ENCODE measurements at regions not wholly inside any gene's neighbourhood (a gene's known extent, or its start where the extent isn't known, plus 50 kb on each side); places are given as distances from the start of the nearest gene placed in this dataset.
A peak's percentile ranks its signal among the peaks of the same experiment; 100 is the strongest.
"Not testable (repeated sequence)": the region's sequence is repeated elsewhere in the genome, so short reads cannot be mapped to it uniquely, and the experiment has no call there.

- H3K4me1 Mint-ChIP-seq (ENCODE audit: low read depth) = no peaks in the 10 kb centered on the region
Observed at GRCh38 chr15:62250978-62251377, 85.9 kb upstream of the C2CD4B start.

GRCh38 chr15:62253294-62253693, 88.2 kb upstream of the C2CD4B start:
- no peaks in the 10 kb centered on the region for H3K9me3 Mint-ChIP-seq

More at GRCh38 chr15:62250978-62251377, 85.9 kb upstream of the C2CD4B start:
- ChIA-PET CTCF (no interaction called here), POLR2A (no interaction called here)
- H3K36me3 Mint-ChIP-seq = no peaks in the 10 kb centered on the region
- H3K4me3 Mint-ChIP-seq = no peak overlapping the region
- no peaks in the 10 kb centered on the region for H3K9me3 Mint-ChIP-seq
- H3K27ac Mint-ChIP-seq = no peak overlapping the region
- H3K27me3 Mint-ChIP-seq = peaks cover 9% of the 10 kb centered on the region
- DNase-seq = no peak
- intact Hi-C loops (cut with micrococcal nuclease) = no loop called here

GRCh38 chr15:62254137-62254934, 89.3 kb upstream of the C2CD4B start:
- no peak overlapping the region for H3K27ac Mint-ChIP-seq
- CTCF ChIA-PET = interaction anchor here (0.6 to 2.6 kb wide), 30 partner anchors 10 to 419 kb away, joined by 3 to 25 read pairs (median 4); partner anchors contain the start of gene C2CD4B
- intact Hi-C loops (cut with micrococcal nuclease) = loop anchor here (2.0 kb wide), 1 partner anchor 130 kb away; no protein-coding TSS in a partner anchor
- no peaks in the 10 kb centered on the region for H3K36me3 Mint-ChIP-seq
- DNase-seq = peak; percentile 79
- no peaks in the 10 kb centered on the region for H3K4me1 Mint-ChIP-seq (ENCODE audit: low read depth)
- POLR2A ChIA-PET = no interaction called here
- no peaks in the 10 kb centered on the region for H3K9me3 Mint-ChIP-seq
- no peak overlapping the region for H3K4me3 Mint-ChIP-seq
- H3K27me3 Mint-ChIP-seq = peaks cover 7% of the 10 kb centered on the region

More at GRCh38 chr15:62253294-62253693, 88.2 kb upstream of the C2CD4B start:
- peaks cover 7% of the 10 kb centered on the region for H3K27me3 Mint-ChIP-seq
- no peaks in the 10 kb centered on the region for H3K4me1 Mint-ChIP-seq (ENCODE audit: low read depth)
- no peaks in the 10 kb centered on the region for H3K36me3 Mint-ChIP-seq
- no peak overlapping the region for H3K4me3 Mint-ChIP-seq
- ChIA-PET CTCF (interaction anchor here (0.7 to 2.6 kb wide), 19 partner anchors 9 to 191 kb away, joined by 3 to 25 read pairs (median 5); partner anchors contain the start of gene C2CD4B), POLR2A (no interaction called here)
- no peak overlapping the region for H3K27ac Mint-ChIP-seq
- DNase-seq = no peak
- intact Hi-C loops (cut with micrococcal nuclease) = no loop called here

DNA sequence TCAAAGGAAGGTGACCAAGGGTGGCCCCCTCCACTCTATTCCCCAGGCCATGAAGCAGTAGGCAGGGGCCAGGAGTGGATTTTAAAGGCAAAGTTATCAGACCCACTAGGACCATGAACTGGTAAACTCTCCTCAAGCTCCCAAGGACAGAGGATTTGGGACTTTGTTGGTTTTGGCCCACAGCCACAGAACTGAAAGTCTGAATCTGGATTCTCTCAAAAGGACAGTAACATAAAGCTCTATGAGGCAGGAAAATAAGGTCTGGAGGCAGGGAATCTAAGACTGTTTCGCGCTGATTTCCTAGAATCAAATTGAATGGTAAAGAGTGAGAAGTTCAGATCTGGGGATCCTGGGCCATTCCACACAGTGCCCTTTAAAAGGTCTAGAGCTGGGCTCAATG, 91.3 kb upstream of the C2CD4B start:
- H3K36me3 Mint-ChIP-seq; H3K27me3 Mint-ChIP-seq; intact Hi-C loops (cut with micrococcal nuclease); H3K27ac Mint-ChIP-seq; DNase-seq; H3K4me1 Mint-ChIP-seq (ENCODE audit: low read depth); POLR2A ChIA-PET; H3K4me3 Mint-ChIP-seq; H3K9me3 Mint-ChIP-seq: not testable (repeated sequence)
- CTCF ChIA-PET = interaction anchor here (0.7 kb wide), 1 partner anchor 644 kb away, joined by 3 read pairs; no protein-coding TSS in a partner anchor

- Mint-ChIP-seq H3K27ac (no peak overlapping the region), H3K4me1 (ENCODE audit: low read depth) (no peaks in the 10 kb centered on the region), H3K4me3 (no peak overlapping the region), H3K36me3 (no peaks in the 10 kb centered on the region), H3K27me3 (peaks cover 9% of the 10 kb centered on the region), H3K9me3 (peaks cover 22% of the 10 kb centered on the region)
- ChIA-PET POLR2A (no interaction called here), CTCF (no interaction called here)
- intact Hi-C loops (cut with micrococcal nuclease) = no loop called here
- DNase-seq = no peak
Observed at GRCh38 chr15:62257996-62258521, 93.0 kb upstream of the C2CD4B start.

DNA sequence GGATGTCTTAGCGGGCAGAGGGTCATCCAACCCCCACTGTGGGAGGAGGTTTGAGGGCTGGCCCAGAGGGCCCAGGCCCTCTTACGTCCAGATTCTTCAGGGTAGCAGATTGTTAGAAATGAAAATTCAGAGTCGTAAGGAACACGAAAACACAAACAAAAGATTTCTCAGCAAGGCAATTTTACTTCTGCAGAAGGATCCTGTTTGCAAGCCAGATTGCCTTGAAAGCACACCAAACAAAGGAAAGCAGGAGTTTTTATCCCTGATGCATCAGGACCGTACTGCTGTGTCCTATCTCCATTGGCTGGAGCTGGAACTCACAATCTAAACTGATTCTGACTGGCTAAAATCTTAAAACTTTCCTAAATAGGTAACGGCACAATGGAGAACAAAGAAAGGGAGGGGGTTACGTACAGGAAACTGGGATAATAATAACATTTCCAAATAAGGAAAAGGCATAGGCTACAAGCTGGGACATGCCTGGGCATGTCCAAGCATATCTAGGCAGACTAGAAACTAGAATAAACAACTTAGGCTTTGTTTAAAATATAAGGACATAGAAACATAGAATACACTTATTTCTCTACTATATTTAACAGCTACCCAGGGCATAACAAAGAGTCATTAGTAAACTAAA, 97.3 kb upstream of the C2CD4B start:
- intact Hi-C loops (cut with micrococcal nuclease) = no loop called here
- no peaks in the 10 kb centered on the region for H3K4me1 Mint-ChIP-seq (ENCODE audit: low read depth)
- H3K27ac Mint-ChIP-seq = no peak overlapping the region
- H3K27me3 Mint-ChIP-seq = peaks cover 9% of the 10 kb centered on the region
- ChIA-PET POLR2A (interaction anchor here (0.6 kb wide), 1 partner anchor 10 kb away, joined by 3 read pairs; no protein-coding TSS in a partner anchor), CTCF (no interaction called here)
- peaks cover 2% of the 10 kb centered on the region for H3K36me3 Mint-ChIP-seq
- peaks cover 27% of the 10 kb centered on the region for H3K9me3 Mint-ChIP-seq
- H3K4me3 Mint-ChIP-seq = no peak overlapping the region
- no peak for DNase-seq

GRCh38 chr15:62264196-62264595, 99.1 kb upstream of the C2CD4B start:
- Mint-ChIP-seq H3K9me3 (peaks cover 42% of the 10 kb centered on the region), H3K4me1 (ENCODE audit: low read depth) (no peaks in the 10 kb centered on the region), H3K36me3 (peaks cover 7% of the 10 kb centered on the region), H3K27ac (no peak overlapping the region), H3K27me3 (peaks cover 10% of the 10 kb centered on the region), H3K4me3 (no peak overlapping the region)
- no peak for DNase-seq
- ChIA-PET POLR2A (no interaction called here), CTCF (interaction anchor here (1.7 kb wide), 1 partner anchor 10 kb away, joined by 11 read pairs; no protein-coding TSS in a partner anchor)
- intact Hi-C loops (cut with micrococcal nuclease) = no loop called here

GRCh38 chr15:62269504-62269903, 104.4 kb upstream of the C2CD4B start:
- Mint-ChIP-seq H3K27ac (no peak overlapping the region), H3K36me3 (peaks cover 14% of the 10 kb centered on the region), H3K27me3 (peaks cover 9% of the 10 kb centered on the region), H3K4me3 (no peak overlapping the region), H3K4me1 (ENCODE audit: low read depth) (no peaks in the 10 kb centered on the region), H3K9me3 (peaks cover 35% of the 10 kb centered on the region)
- ChIA-PET CTCF (no interaction called here), POLR2A (no interaction called here)
- intact Hi-C loops (cut with micrococcal nuclease) = no loop called here
- no peak for DNase-seq

GRCh38 chr15:62270216-62270921, 105.3 kb upstream of the C2CD4B start:
- POLR2A ChIA-PET = no interaction called here
- intact Hi-C loops (cut with micrococcal nuclease) = no loop called here
- H3K9me3 Mint-ChIP-seq = peaks cover 35% of the 10 kb centered on the region

DNA sequence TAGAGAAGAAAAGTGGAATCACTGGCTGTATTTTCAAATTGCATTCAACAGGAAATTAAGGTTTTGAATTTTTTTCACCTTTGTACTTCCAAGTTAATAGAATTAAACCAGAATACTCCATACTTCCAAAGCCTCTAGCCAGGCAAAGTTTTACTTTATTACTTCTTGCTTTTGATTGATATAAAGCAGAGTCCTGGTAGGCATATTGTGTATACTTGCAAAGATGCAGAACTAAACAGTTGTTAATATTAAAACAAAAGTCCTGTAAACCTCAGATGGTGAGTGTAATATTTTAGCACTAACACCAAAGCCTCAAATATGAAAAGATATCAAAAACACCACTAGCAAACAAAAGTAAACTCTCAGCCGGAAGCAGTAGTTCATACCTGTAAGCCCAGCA, 107.2 kb upstream of the C2CD4B start:
- intact Hi-C loops (cut with micrococcal nuclease) = no loop called here
- Mint-ChIP-seq H3K36me3 (peaks cover 14% of the 10 kb centered on the region), H3K27ac (no peak overlapping the region), H3K4me3 (no peak overlapping the region), H3K27me3 (peaks cover 10% of the 10 kb centered on the region), H3K9me3 (peaks cover 35% of the 10 kb centered on the region), H3K4me1 (ENCODE audit: low read depth) (no peaks in the 10 kb centered on the region)
- DNase-seq = no peak
- ChIA-PET POLR2A (interaction anchor here (0.7 kb wide), 1 partner anchor 10 kb away, joined by 3 read pairs; no protein-coding TSS in a partner anchor), CTCF (interaction anchor here (0.7 kb wide), 1 partner anchor 15 kb away, joined by 4 read pairs; no protein-coding TSS in a partner anchor)

More at GRCh38 chr15:62270216-62270921, 105.3 kb upstream of the C2CD4B start:
- no peak for DNase-seq
- CTCF ChIA-PET = no interaction called here
- H3K27ac Mint-ChIP-seq = no peak overlapping the region
- peaks cover 9% of the 10 kb centered on the region for H3K27me3 Mint-ChIP-seq
- no peaks in the 10 kb centered on the region for H3K4me1 Mint-ChIP-seq (ENCODE audit: low read depth)
- H3K4me3 Mint-ChIP-seq = no peak overlapping the region
- H3K36me3 Mint-ChIP-seq = peaks cover 14% of the 10 kb centered on the region

DNA sequence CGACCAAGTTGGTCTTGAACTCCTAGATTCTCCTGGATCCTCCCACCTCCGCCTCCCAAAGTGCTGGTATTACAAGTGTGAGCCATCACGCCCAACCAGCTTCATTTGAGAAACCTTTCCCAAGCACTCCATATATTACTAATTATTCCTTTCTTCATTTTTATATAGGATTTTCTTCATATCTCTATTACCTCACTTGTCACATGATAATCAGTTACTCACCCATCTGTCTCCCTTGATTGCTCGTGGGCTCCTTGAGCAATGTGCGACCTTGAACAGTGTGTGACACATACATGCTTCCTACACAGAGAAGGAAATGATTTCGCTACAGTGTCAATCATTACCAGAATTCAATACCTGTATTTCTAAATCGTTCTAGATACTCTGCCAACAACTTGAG, 110.7 kb upstream of the C2CD4B start:
- Mint-ChIP-seq H3K4me1 (ENCODE audit: low read depth) (no peaks in the 10 kb centered on the region), H3K4me3 (no peak overlapping the region), H3K27ac (no peak overlapping the region), H3K27me3 (peaks cover 15% of the 10 kb centered on the region), H3K36me3 (peaks cover 2% of the 10 kb centered on the region), H3K9me3 (peaks cover 5% of the 10 kb centered on the region)
- intact Hi-C loops (cut with micrococcal nuclease) = no loop called here
- DNase-seq = no peak
- CTCF ChIA-PET = no interaction called here
- POLR2A ChIA-PET = no interaction called here

Data from activated CD4-positive, alpha-beta memory T cell treated with anti-CD3 and anti-CD28 coated beads for 36 hours (primary cell).